HepG2 (cell line): ENCODE measurements at regions not wholly inside any gene's neighbourhood (a gene's known extent, or its start where the extent isn't known, plus 50 kb on each side); places are given as distances from the start of the nearest gene placed in this dataset.

Experiments
- ATAC-seq: fragments of 200-7000 bp; cut with Tn5 transposase; 3 replicates; pipeline ENCODE4 v1.9.1; 2020; ENCODE audit warnings: mild to moderate bottlenecking, moderate library complexity
- BruUV-seq: library from RNA; stranded (reverse); fragments of 400-500 nt; replicated peaks from 2 replicates; lab custom pipeline; 2021; lab: Mats Ljungman, UMichigan
- CTCF ChIA-PET: fragments of 300-600 bp; formaldehyde crosslinking; extraction: SDS; loops from one replicate; lab custom pipeline; 2021; ENCODE audit warnings: low total read pairs, inconsistent platforms, low intra/inter-chr PET ratio; lab: Yijun Ruan, JAX
- POLR2A ChIA-PET: fragments of 350-600 bp; sonication (Branson Sonifier 250); formaldehyde crosslinking; loops from one replicate; lab custom pipeline; 2020; ENCODE audit warnings: antibody characterized with exemption, inconsistent platforms; lab: Yijun Ruan, JAX
- DNase-seq: peaks from one replicate; pipeline ENCODE4 v3.0.0-alpha.2; 2015; ENCODE audit warnings: low spot score
- FAIRE-seq: peaks from 3 replicates; lab custom pipeline; 2011; peaks lifted over from hg19 to GRCh38; lab: Jason Lieb, UNC
- H2AFZ ChIP-seq: one replicate; pipeline ENCODE4 v1.6.1; 2011; ENCODE audit warnings: low read length, inconsistent platforms
- H3K27ac ChIP-seq: fragments of 300-600 bp; 3 replicates; pipeline ENCODE4 v1.8.0; 2011; ENCODE audit warnings: mixed run types, mild to moderate bottlenecking, mixed read lengths, low read length, inconsistent platforms; ENCODE audit not compliant: insufficient read depth; ENCODE audit errors: extremely low read length
- H3K27me3 ChIP-seq, 2 experiments: fragments of 200-600 bp in 1 of 2; 2 replicates in 1 of 2; 3 replicates in 1 of 2; pipeline versions ENCODE4 v1.6.0 to v1.8.0; 2011; ENCODE audit warnings: low read length in 2 of 2, mild to moderate bottlenecking in 2 of 2, moderate library complexity in 2 of 2, inconsistent platforms in 1 of 2; ENCODE audit not compliant: insufficient read depth in 2 of 2, control insufficient read depth in 1 of 2
- H3K36me3 ChIP-seq, 2 experiments: fragments of 200-600 bp in 1 of 2; replicated peaks in 1 of 2; 2 replicates in 1 of 2; 3 replicates in 1 of 2; pipeline versions ENCODE4 v1.5.1 to v1.8.0; 2011; ENCODE audit warnings: low read length in 2 of 2, inconsistent platforms in 1 of 2; ENCODE audit not compliant: insufficient read depth in 2 of 2, control insufficient read depth in 1 of 2
- H3K4me1 ChIP-seq: 2 replicates; pipeline ENCODE4 v1.5.1; 2012; ENCODE audit warnings: low read length, inconsistent platforms; ENCODE audit not compliant: insufficient read depth
- H3K4me2 ChIP-seq: 2 replicates; pipeline ENCODE4 v1.6.0; 2011; ENCODE audit warnings: low read depth, low read length, inconsistent platforms
- H3K4me3 ChIP-seq, 3 experiments: fragments of 200-600 bp in 1 of 3; sonication (generic), shearing (Covaris generic) in 1 of 3; replicated peaks in 1 of 3; 2 replicates each; pipeline ENCODE4 v1.5.1; 2011 to 2016; ENCODE audit warnings: low read length in 3 of 3, inconsistent platforms in 2 of 3, low read depth in 2 of 3, mild to moderate bottlenecking in 2 of 3, control low read depth in 1 of 3, mixed read lengths in 1 of 3; ENCODE audit not compliant: insufficient read depth in 1 of 3
- H3K79me2 ChIP-seq: one replicate; pipeline ENCODE4 v1.6.1; 2011; ENCODE audit warnings: low read length, inconsistent platforms; ENCODE audit not compliant: insufficient read depth
- H3K9ac ChIP-seq: 2 replicates; pipeline ENCODE4 v1.6.0; 2011; ENCODE audit warnings: mild to moderate bottlenecking, low read depth, low read length, inconsistent platforms; ENCODE audit not compliant: insufficient read depth
- H3K9me3 ChIP-seq: 2 replicates; pipeline ENCODE4 v1.5.1; 2012; ENCODE audit warnings: mild to moderate bottlenecking, low read length
- H4K20me1 ChIP-seq: 2 replicates; pipeline ENCODE4 v1.6.0; 2011; ENCODE audit warnings: inconsistent platforms, mild to moderate bottlenecking, low read length, moderate library complexity; ENCODE audit not compliant: insufficient read depth
- EEA1 ChIP-seq: sonication (generic); formaldehyde crosslinking; IDR thresholded peaks from 2 replicates; pipeline ENCODE4 v1.5.1; 2020; ENCODE audit warnings: mild to moderate bottlenecking, missing genetic modification reagents, borderline replicate concordance
- KAT8 ChIP-seq: IDR thresholded peaks from 2 replicates; pipeline ENCODE4 v1.6.1; 2016; ENCODE audit warnings: missing genetic modification reagents, missing compliant biosample characterization
- MTF1 ChIP-seq: sonication (generic); formaldehyde crosslinking; IDR thresholded peaks from 2 replicates; pipeline ENCODE4 v1.5.0; 2020; ENCODE audit warnings: missing genetic modification reagents
- PCBP1 ChIP-seq: fragments of 200-400 bp; formaldehyde crosslinking; IDR thresholded peaks from 2 replicates; pipeline ENCODE4 v1.6.1; 2017; ENCODE audit warnings: mild to moderate bottlenecking, low read depth, low read length, borderline replicate concordance
- RXRB ChIP-seq: IDR thresholded peaks from 2 replicates; pipeline ENCODE4 v1.6.1; 2016; ENCODE audit warnings: borderline replicate concordance, missing genetic modification reagents, missing compliant biosample characterization
- SMC3 ChIP-seq: IDR thresholded peaks from 2 replicates; pipeline ENCODE4 v1.6.1; 2011; ENCODE audit warnings: low read length, improper control_type of control experiment
- TBL1XR1 ChIP-seq: fragments of 150-350 bp; IDR thresholded peaks from 2 replicates; pipeline ENCODE4 v1.6.1; 2014; ENCODE audit warnings: borderline replicate concordance, low read length; ENCODE audit not compliant: partially characterized antibody
- ZNF256 ChIP-seq: sonication (generic); formaldehyde crosslinking; conservative IDR thresholded peaks from 2 replicates; pipeline ENCODE4 v1.4.0; 2020; ENCODE audit warnings: missing genetic modification reagents
- ZNF572 ChIP-seq: sonication (generic); formaldehyde crosslinking; IDR thresholded peaks from 2 replicates; pipeline ENCODE4 v1.5.1; 2020; ENCODE audit warnings: mild to moderate bottlenecking, missing genetic modification reagents
- ZNF713 ChIP-seq: sonication (generic); formaldehyde crosslinking; IDR thresholded peaks from 2 replicates; pipeline ENCODE4 v1.4.0; 2020; ENCODE audit warnings: mild to moderate bottlenecking, missing genetic modification reagents
- ZNF792 ChIP-seq: IDR thresholded peaks from 2 replicates; pipeline ENCODE4 v1.6.1; 2016
- WGBS: methylation state at CpG from one replicate; pipeline ENCODE4 v1.1.6; 2017; ENCODE audit warnings: low lambda C conversion rate; 5-methylcytosine and 5-hydroxymethylcytosine counted together
- in situ Hi-C: cut with HindIII; loops from 2 replicates; pipeline ENCODE4 v1.10.0; 2017; ENCODE audit warnings: low pct_unique_long_range_greater_than_20kb; ENCODE audit not compliant: extremely low pct_ligation_motif_present
- intact Hi-C: fragments of 100-400 bp; cut with micrococcal nuclease; formaldehyde crosslinking; loops from one replicate; pipeline ENCODE4 v1.10.0; 2022; ENCODE audit not compliant: unreplicated experiment

DNA sequence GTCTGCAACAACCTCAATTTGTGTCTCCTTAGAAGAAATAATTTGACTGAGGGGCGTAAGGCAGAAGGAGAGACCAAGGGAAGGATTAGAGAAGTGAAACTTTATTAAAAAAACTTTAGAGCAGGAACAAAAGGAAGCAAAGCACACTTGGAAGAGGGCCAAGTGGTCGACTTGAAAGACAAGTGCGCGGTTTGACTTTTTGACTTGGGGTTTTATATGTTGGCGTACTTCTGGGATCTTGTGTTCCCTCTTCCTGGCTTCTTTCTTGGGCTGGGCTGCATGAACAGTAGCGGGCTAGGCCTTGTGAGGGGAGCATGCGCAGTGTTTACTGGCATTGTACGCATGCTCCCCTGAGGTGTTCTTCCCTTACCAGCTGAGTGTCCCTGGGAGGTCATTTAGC, 369.3 kb upstream of the DCN start:
- in situ Hi-C loops: no loop called here
- ATAC-seq: no peak
- ChIA-PET POLR2A (no interaction called here), CTCF (no interaction called here)
- Histone ChIP-seq H4K20me1 (no peaks in the 10 kb centered on the region), H3K9ac (no peak overlapping the region), H2AFZ (no peak overlapping the region), H3K27ac (no peak overlapping the region), H3K36me3 (no peaks in the 10 kb centered on the region), H3K27me3 (no peaks in the 10 kb centered on the region), H3K9me3 (peaks cover 3% of the 10 kb centered on the region; the same call in 1 of the 2 replicates), H3K4me1 (no peaks in the 10 kb centered on the region), H3K4me2 (no peak overlapping the region), H3K4me3 (no peak overlapping the region), H3K79me2 (no peaks in the 10 kb centered on the region)
- no peak for TF ChIP-seq TBL1XR1
- intact Hi-C loops: no loop called here
- 72% methylated on average over 7 of the region's 8 CpGs for WGBS
- no peak for FAIRE-seq
- BruUV-seq: no TSS peak
- DNase-seq: no peak

DNA sequence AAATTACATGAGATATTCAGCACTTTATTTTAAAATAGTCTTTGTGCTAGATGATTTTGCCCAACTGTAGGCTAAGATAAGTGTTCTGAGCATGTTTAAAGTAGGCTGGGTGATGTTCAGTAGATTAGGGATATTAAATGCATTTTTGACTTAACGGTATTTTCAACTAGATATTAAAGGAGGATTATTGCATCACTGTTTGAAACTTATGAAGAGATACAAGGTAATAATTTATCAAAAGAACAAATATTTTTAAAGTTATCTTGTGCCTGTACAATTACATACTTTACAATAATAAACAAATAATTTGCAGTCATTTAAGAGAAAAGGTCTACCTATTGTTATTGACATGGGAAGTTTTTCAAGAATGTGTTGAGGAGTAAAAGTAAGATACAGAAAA, 368.6 kb upstream of the DCN start:
- POLR2A ChIA-PET: no interaction called here

More for the DNA sequence above, 368.6 kb upstream of the DCN start:
- H3K4me3 ChIP-seq: no peak overlapping the region
- BruUV-seq: no TSS peak
- no peak overlapping the region for H3K27ac ChIP-seq
- no peaks in the 10 kb centered on the region for H3K4me1 ChIP-seq
- H3K36me3 ChIP-seq: no peaks in the 10 kb centered on the region
- H3K79me2 ChIP-seq: no peaks in the 10 kb centered on the region
- CTCF ChIA-PET: no interaction called here
- DNase-seq (no peak), ATAC-seq (no peak), FAIRE-seq (no peak)
- 3% methylated on average over 1 of the region's 1 CpG for WGBS
- H2AFZ ChIP-seq: no peak overlapping the region
- no peaks in the 10 kb centered on the region for H3K27me3 ChIP-seq
- intact Hi-C loops: no loop called here
- H3K9ac ChIP-seq: no peak overlapping the region
- H3K4me2 ChIP-seq: no peak overlapping the region
- in situ Hi-C loops: no loop called here
- no peaks in the 10 kb centered on the region for H4K20me1 ChIP-seq
- TF ChIP-seq EEA1: no peak
- no peak for TF ChIP-seq SMC3
- TF ChIP-seq ZNF256 (CRISPR knock-in tag): no peak
- no peak for TF ChIP-seq PCBP1
- no peak for TF ChIP-seq ZNF572 (CRISPR knock-in tag)
- no peak for TF ChIP-seq RXRB (CRISPR knock-in tag)
- TF ChIP-seq KAT8 (CRISPR knock-in tag): no peak
- no peak for TF ChIP-seq ZNF792 (CRISPR knock-in tag)
- no peak for TF ChIP-seq ZNF713 (CRISPR knock-in tag)
- TF ChIP-seq MTF1: no peak
- H3K9me3 ChIP-seq: peaks cover 10% of the 10 kb centered on the region
